Left lung (tissue), 4 donors: ENCODE measurements at regions not wholly inside any gene's neighbourhood (a gene's known extent, or its start where the extent isn't known, plus 50 kb on each side); places are given as distances from the start of the nearest gene placed in this dataset.

Source experiments
- ATAC-seq: fragments of 200-7000 bp; cut with Tn5 transposase; one replicate; pipeline ENCODE4 v1.9.1; 2020; ENCODE audit warnings: moderate library complexity
- DNase-seq, 4 donors: peaks; one replicate each; pipeline ENCODE4 v3.0.0-alpha.2; 2013 to 2020
- H3K27ac ChIP-seq, 2 donors: fragments of 200-600 bp; sonication (generic) in 1 of 2; one replicate each; pipeline versions ENCODE4 v1.5.0 to v1.8.0; 2020 to 2021
- H3K27me3 ChIP-seq, 2 donors: fragments of 200-600 bp; sonication (generic) in 1 of 2; one replicate each; pipeline versions ENCODE4 v1.5.0 to v1.8.0; 2020 to 2021
- H3K36me3 ChIP-seq, 2 donors: fragments of 200-600 bp; sonication (generic) in 1 of 2; one replicate each; pipeline versions ENCODE4 v1.5.0 to v1.8.0; 2020 to 2021
- H3K4me1 ChIP-seq, 2 donors: fragments of 200-600 bp; one replicate each; pipeline ENCODE4 v1.8.0; 2021
- H3K4me3 ChIP-seq, 2 donors: fragments of 200-600 bp; sonication (generic) in 1 of 2; one replicate each; pipeline versions ENCODE4 v1.5.0 to v1.8.0; 2020 to 2021; ENCODE audit warnings: mild to moderate bottlenecking in 1 of 2
- H3K9me3 ChIP-seq, 2 donors: fragments of 200-600 bp; sonication (generic) in 1 of 2; one replicate each; pipeline versions ENCODE4 v1.5.0 to v1.8.0; 2020 to 2021
- CTCF ChIP-seq, 2 donors: fragments of 200-600 bp; sonication (generic) in 1 of 2; IDR thresholded peaks; one replicate each; pipeline versions ENCODE4 v1.5.0 to v1.8.0; 2021; ENCODE audit warnings: antibody characterized with exemption in 2 of 2
- intact Hi-C, 2 donors: fragments of 100-400 bp; cut with DNase I; formaldehyde crosslinking; loops; one replicate each; pipeline versions ENCODE4 v1.11.2 to v1.14.2; 2022
- donor health status: DM: no; HTN: yes; CAD: no.
- donor health status: DM: no; HTN: no; CAD: no.

GRCh38 chr6:43904311-43905123, 134.5 kb downstream of the VEGFA start:
- Histone ChIP-seq H3K27me3 (no peaks in the 10 kb centered on the region), H3K4me1 (no peaks in the 10 kb centered on the region), H3K4me3 (no peak overlapping the region), H3K36me3 (no peaks in the 10 kb centered on the region), H3K9me3 (no peaks in the 10 kb centered on the region), H3K27ac (no peak overlapping the region)
- ATAC-seq (no peak), DNase-seq (no peak)
- no peak for TF ChIP-seq CTCF (IDR thresholded peaks at IDR 0.05)
- intact Hi-C loops, result no loop called here

GRCh38 chr6:43903739-43904290, 133.8 kb downstream of the VEGFA start:
- no peaks in the 10 kb centered on the region for H3K36me3 ChIP-seq
- no peaks in the 10 kb centered on the region for H3K9me3 ChIP-seq
- DNase-seq, result no peak
- H3K4me1 ChIP-seq, result no peaks in the 10 kb centered on the region
- H3K4me3 ChIP-seq, result no peak overlapping the region
- ATAC-seq, result no peak
- H3K27me3 ChIP-seq, result no peaks in the 10 kb centered on the region
- intact Hi-C loops, result no loop called here
- no peak overlapping the region for H3K27ac ChIP-seq
- TF ChIP-seq CTCF (IDR thresholded peaks at IDR 0.05), result no peak

- no peaks in the 10 kb centered on the region for H3K27me3 ChIP-seq
- H3K27ac ChIP-seq, result no peak overlapping the region
- TF ChIP-seq CTCF (IDR thresholded peaks at IDR 0.05), result no peak
- no peak overlapping the region for H3K4me3 ChIP-seq
- no peaks in the 10 kb centered on the region for H3K4me1 ChIP-seq
- ATAC-seq, result no peak
- intact Hi-C loops, result no loop called here
- no peaks in the 10 kb centered on the region for H3K9me3 ChIP-seq
- no peaks in the 10 kb centered on the region for H3K36me3 ChIP-seq
- DNase-seq, result no peak
Observed at GRCh38 chr6:43901733-43902230, 131.8 kb downstream of the VEGFA start.

GRCh38 chr6:43900916-43901732, 131.1 kb downstream of the VEGFA start:
- Histone ChIP-seq H3K27ac (no peak overlapping the region), H3K36me3 (no peaks in the 10 kb centered on the region), H3K4me3 (no peak overlapping the region), H3K27me3 (no peaks in the 10 kb centered on the region), H3K4me1 (no peaks in the 10 kb centered on the region), H3K9me3 (no peaks in the 10 kb centered on the region)
- DNase-seq (no peak), ATAC-seq (no peak)
- TF ChIP-seq CTCF (IDR thresholded peaks at IDR 0.05), result no peak
- intact Hi-C loops, result no loop called here

- H3K4me1 ChIP-seq, result no peaks in the 10 kb centered on the region
- TF ChIP-seq CTCF (IDR thresholded peaks at IDR 0.05), result no peak
- H3K36me3 ChIP-seq, result no peaks in the 10 kb centered on the region
- no peaks in the 10 kb centered on the region for H3K9me3 ChIP-seq
- ATAC-seq (no peak), DNase-seq (no peak)
- intact Hi-C loops, result no loop called here
- H3K27me3 ChIP-seq, result no peaks in the 10 kb centered on the region
- H3K4me3 ChIP-seq, result no peak overlapping the region
- H3K27ac ChIP-seq, result no peak overlapping the region
Observed at GRCh38 chr6:43900560-43900915, 130.5 kb downstream of the VEGFA start.
